T47D (cell line): ENCODE measurements at regions not wholly inside any gene's neighbourhood (a gene's known extent, or its start where the extent isn't known, plus 50 kb on each side); places are given as distances from the start of the nearest gene placed in this dataset.
A peak's percentile ranks its signal among the peaks of the same experiment; 100 is the strongest.
"Not testable (repeated sequence)": the region's sequence is repeated elsewhere in the genome, so short reads cannot be mapped to it uniquely, and the experiment has no call there.

Experiments used
- DNase-seq, 2 experiments: peaks; one replicate each; pipeline versions ENCODE4 v3.0.0 to v3.0.0-alpha.2; 2011 to 2012; ENCODE audit warnings: low read depth in 1 of 2, low spot score in 1 of 2
- JUND ChIP-seq: IDR thresholded peaks from 2 replicates; pipeline ENCODE4 v1.6.1; 2012; ENCODE audit warnings: low read depth
- in situ Hi-C: cut with HindIII; loops from 2 replicates; pipeline ENCODE4 v1.10.0; 2016; ENCODE audit warnings: low sequenced_read_pairs, low pct_unique_long_range_greater_than_20kb

DNA sequence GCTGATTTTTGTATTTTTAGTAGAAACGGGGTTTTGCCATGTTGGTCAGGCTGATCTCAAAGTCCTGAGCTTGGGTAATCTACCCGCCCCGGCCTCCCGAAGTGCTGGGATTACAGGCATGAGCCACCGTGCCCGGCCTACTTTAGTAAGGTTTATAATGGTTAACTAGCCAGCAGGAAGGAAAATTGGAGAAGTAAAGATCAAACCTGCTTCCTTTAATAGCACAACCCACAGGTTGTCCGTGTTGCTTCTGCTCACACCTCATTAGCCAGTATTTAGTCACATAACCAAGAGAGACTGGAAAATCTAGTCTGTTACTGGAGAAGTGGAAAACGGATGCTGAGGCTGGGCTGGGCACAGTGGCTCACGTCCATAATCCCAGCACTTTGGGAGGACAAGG is 51.9 kb upstream of the TBL1XR1 start:
- DNase-seq: peak in 1 of 2 experiments; percentile 25
- in situ Hi-C loops: no loop called here
- no peak for TF ChIP-seq JUND

DNA sequence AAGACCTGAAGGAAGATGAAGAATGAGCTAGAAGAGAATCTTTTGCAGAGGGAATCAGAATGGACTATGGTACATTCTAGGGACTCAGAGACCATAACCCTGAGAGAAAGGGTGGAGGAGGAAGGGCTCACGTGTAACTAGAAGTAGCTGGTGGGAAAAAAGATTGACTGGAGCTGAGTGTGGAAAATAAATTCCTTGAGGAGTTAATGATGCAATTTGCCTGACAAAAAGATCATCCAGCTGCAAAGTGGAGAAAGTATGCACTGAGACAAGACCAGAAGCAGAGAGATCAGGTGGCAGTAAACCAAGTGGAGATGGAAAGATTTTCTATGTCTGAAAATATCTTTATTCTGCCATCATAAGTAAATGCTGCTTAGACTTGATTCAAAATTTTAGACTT is 52.9 kb upstream of the TBL1XR1 start:
- no peak for DNase-seq
- in situ Hi-C loops: no loop called here
- no peak for TF ChIP-seq JUND

- in situ Hi-C loops: no loop called here
- DNase-seq: no peak
- no peak for TF ChIP-seq JUND
Measured at GRCh38 chr3:177251755-177252154, 54.5 kb upstream of the TBL1XR1 start.

- TF ChIP-seq JUND: no peak
- in situ Hi-C loops: no loop called here
- no peak for DNase-seq
Measured at GRCh38 chr3:177257006-177257405, 59.7 kb upstream of the TBL1XR1 start.

DNA sequence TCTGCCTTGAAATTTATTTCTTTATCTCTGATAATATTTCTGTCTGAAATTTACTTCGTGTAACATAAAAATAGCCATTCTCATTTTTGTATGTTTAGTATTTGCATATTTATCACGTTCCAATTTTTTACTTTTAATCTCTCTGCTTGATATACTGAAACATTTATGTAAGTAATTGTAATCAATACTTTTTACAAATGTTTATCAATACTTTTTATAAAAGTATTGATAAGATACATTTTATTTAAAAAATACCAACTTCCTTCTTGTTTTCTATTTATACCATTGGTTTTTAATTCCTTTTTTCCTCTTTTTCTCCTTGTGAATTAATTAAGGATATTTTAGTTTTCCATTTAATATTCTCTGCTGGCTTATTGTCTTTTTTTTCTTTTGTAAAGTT is 60.3 kb upstream of the TBL1XR1 start:
- in situ Hi-C loops: no loop called here
- no peak for TF ChIP-seq JUND
- no peak for DNase-seq

DNA sequence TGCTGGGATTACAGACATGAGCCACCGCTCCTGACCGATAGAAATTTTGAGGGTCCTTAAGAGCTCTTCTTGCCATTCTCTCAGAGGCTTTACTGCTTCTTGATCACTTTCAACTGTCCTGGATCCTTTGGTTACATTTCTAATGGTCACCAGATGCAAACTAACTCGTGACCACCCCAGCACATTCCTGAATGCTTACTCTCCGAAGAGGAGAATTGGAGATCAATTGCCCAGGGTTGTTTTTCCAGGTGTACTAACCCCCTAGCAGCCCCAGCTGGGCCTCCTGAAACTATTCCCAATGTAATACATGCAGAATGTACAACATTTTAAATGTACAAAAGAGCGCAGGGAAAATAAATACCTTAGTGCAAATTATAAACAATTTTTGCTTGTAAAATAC is 65.1 kb upstream of the TBL1XR1 start:
- no peak for TF ChIP-seq JUND
- in situ Hi-C loops: no loop called here
- no peak for DNase-seq

- in situ Hi-C loops: no loop called here
- no peak for DNase-seq
- TF ChIP-seq JUND: no peak
Measured at GRCh38 chr3:177263615-177264368, 66.5 kb upstream of the TBL1XR1 start.

GRCh38 chr3:177271811-177272501 is 74.7 kb upstream of the TBL1XR1 start:
- in situ Hi-C loops, DNase-seq: not testable (repeated sequence)

- no peak for DNase-seq
- no peak for TF ChIP-seq JUND
- in situ Hi-C loops: no loop called here
Measured at GRCh38 chr3:177278016-177278415, 80.7 kb upstream of the TBL1XR1 start.

- DNase-seq: peak in 1 of 2 experiments; percentile 68
- in situ Hi-C loops: no loop called here
- no peak for TF ChIP-seq JUND
Measured at GRCh38 chr3:177279118-177279815, 82.0 kb upstream of the TBL1XR1 start.

- in situ Hi-C loops: no loop called here
- DNase-seq: no peak
- TF ChIP-seq JUND: no peak
Measured at GRCh38 chr3:177281292-177282118, 84.2 kb upstream of the TBL1XR1 start.

GRCh38 chr3:177282119-177282655 is 84.9 kb upstream of the TBL1XR1 start:
- in situ Hi-C loops: no loop called here
- no peak for TF ChIP-seq JUND

More at GRCh38 chr3:177282119-177282655, 84.9 kb upstream of the TBL1XR1 start:
- DNase-seq: no peak
